Gastrocnemius medialis (tissue), 4 donors: ENCODE measurements at regions not wholly inside any gene's neighbourhood (a gene's known extent, or its start where the extent isn't known, plus 50 kb on each side); places are given as distances from the start of the nearest gene placed in this dataset.

Experiments
- POLR2A ChIP-seq, 2 donors: fragments of 450-650 bp; IDR thresholded peaks; one replicate each; pipeline ENCODE4 v1.6.1; 2017; ENCODE audit warnings: antibody characterized with exemption in 2 of 2, mild to moderate bottlenecking in 2 of 2, moderate library complexity in 2 of 2
- TF ChIP-seq, protein P1 (sequence below), 5 experiments: fragments of 450-650 bp in 3 of 5; fragments of 200-600 bp in 2 of 5; sonication (generic) in 2 of 5; IDR thresholded peaks in 4 of 5; conservative IDR thresholded peaks in 1 of 5; 1 replicate in 4 of 5; 2 replicates in 1 of 5; pipeline ENCODE4 v1.5.1; 2016 to 2019; ENCODE audit warnings: antibody characterized with exemption in 5 of 5, mild to moderate bottlenecking in 3 of 5, moderate library complexity in 3 of 5

DNA sequence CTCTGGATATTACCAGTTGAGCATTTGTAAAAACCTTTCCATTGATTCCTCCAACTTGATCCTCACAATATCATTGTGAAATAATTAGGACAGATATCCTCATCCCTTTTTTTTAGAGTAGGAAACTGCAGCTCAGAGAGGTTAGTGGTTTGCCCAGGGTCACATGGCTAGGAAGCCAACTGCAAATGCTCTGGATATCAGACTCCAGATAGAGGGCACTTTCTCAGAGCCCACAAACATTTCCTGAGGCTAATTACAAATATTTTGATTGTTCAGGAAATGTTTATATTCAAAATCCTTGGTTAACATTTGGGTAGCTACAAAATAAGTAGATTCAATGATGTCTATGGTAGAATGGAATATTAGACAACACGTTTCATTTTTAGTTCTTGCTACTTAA, 154.8 kb upstream of the DPYD start:
- TF ChIP-seq POLR2A (IDR thresholded peaks at IDR 0.05) = no peak
- TF ChIP-seq, protein P1, sequence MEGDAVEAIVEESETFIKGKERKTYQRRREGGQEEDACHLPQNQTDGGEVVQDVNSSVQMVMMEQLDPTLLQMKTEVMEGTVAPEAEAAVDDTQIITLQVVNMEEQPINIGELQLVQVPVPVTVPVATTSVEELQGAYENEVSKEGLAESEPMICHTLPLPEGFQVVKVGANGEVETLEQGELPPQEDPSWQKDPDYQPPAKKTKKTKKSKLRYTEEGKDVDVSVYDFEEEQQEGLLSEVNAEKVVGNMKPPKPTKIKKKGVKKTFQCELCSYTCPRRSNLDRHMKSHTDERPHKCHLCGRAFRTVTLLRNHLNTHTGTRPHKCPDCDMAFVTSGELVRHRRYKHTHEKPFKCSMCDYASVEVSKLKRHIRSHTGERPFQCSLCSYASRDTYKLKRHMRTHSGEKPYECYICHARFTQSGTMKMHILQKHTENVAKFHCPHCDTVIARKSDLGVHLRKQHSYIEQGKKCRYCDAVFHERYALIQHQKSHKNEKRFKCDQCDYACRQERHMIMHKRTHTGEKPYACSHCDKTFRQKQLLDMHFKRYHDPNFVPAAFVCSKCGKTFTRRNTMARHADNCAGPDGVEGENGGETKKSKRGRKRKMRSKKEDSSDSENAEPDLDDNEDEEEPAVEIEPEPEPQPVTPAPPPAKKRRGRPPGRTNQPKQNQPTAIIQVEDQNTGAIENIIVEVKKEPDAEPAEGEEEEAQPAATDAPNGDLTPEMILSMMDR (IDR thresholded peaks at IDR 0.05 in 4 of 5, conservative IDR thresholded peaks at IDR 0.05 in 1 of 5) = no peak
